IMR-90 (cell line): ENCODE measurements at regions not wholly inside any gene's neighbourhood (a gene's known extent, or its start where the extent isn't known, plus 50 kb on each side); places are given as distances from the start of the nearest gene placed in this dataset.

Experiments
- ATAC-seq: fragments of 200-7000 bp; cut with Tn5 transposase; 2 replicates; pipeline ENCODE4 v1.9.1; 2020; ENCODE audit warnings: low read depth, mild to moderate bottlenecking, moderate library complexity
- BruUV-seq: library from RNA; stranded (reverse); fragments of 400-500 nt; replicated peaks from 2 replicates; lab custom pipeline; 2021; lab: Mats Ljungman, UMichigan
- CTCF ChIA-PET: fragments of 300-600 bp; formaldehyde crosslinking; extraction: SDS; loops from one replicate; lab custom pipeline; 2021; ENCODE audit warnings: antibody characterized with exemption; lab: Yijun Ruan, JAX
- POLR2A ChIA-PET: fragments of 300-600 bp; sonication (Branson Sonifier 250); formaldehyde crosslinking; loops from one replicate; lab custom pipeline; 2022; ENCODE audit warnings: antibody characterized with exemption; ENCODE audit not compliant: unreplicated experiment; lab: Charles Lee
- DNase-seq: peaks from one replicate; pipeline ENCODE4 v3.0.0; 2013
- H2AFZ ChIP-seq: replicated peaks from 2 replicates; pipeline ENCODE3; 2013; ENCODE audit warnings: low read length, mild to moderate bottlenecking; ENCODE audit not compliant: poor library complexity
- H2AK5ac ChIP-seq: 2 replicates; pipeline ENCODE4 v1.6.1; 2013; ENCODE audit warnings: low read depth, low read length, inconsistent platforms
- H2AK9ac ChIP-seq: replicated peaks from 2 replicates; pipeline ENCODE3; 2013; ENCODE audit warnings: mild to moderate bottlenecking, low read depth, low read length, moderate library complexity; ENCODE audit not compliant: poor library complexity
- H2BK120ac ChIP-seq: 2 replicates; pipeline ENCODE4 v1.6.1; 2013; ENCODE audit warnings: low read depth, low read length, inconsistent platforms
- H2BK15ac ChIP-seq: 3 replicates; pipeline ENCODE4 v1.6.1; 2013; ENCODE audit warnings: low read depth, low read length, inconsistent platforms
- H2BK20ac ChIP-seq: 2 replicates; pipeline ENCODE4 v1.6.1; 2013; ENCODE audit warnings: low read depth, mild to moderate bottlenecking, inconsistent platforms, low read length, moderate library complexity
- H2BK5ac ChIP-seq: 2 replicates; pipeline ENCODE4 v1.6.1; 2013; ENCODE audit warnings: mild to moderate bottlenecking, low read depth, low read length, inconsistent platforms; ENCODE audit not compliant: poor library complexity, severe bottlenecking
- H3K14ac ChIP-seq: replicated peaks from 2 replicates; pipeline ENCODE4 v1.6.1; 2013; ENCODE audit warnings: low read depth, low read length, inconsistent platforms
- H3K18ac ChIP-seq: 2 replicates; pipeline ENCODE4 v1.6.1; 2013; ENCODE audit warnings: low read depth, low read length, control low read depth
- H3K23ac ChIP-seq: 2 replicates; pipeline ENCODE4 v1.6.1; 2013; ENCODE audit warnings: low read depth, low read length, inconsistent platforms
- H3K27ac ChIP-seq: 2 replicates; pipeline ENCODE4 v1.5.1; 2013; ENCODE audit warnings: mild to moderate bottlenecking, control low read depth, low read length; ENCODE audit not compliant: insufficient read depth
- H3K27me3 ChIP-seq: 2 replicates; pipeline ENCODE4 v1.6.1; 2013; ENCODE audit warnings: low read length; ENCODE audit not compliant: control insufficient read depth, insufficient read depth
- H3K36me3 ChIP-seq: 2 replicates; pipeline ENCODE4 v1.6.1; 2013; ENCODE audit warnings: low read length, mixed read lengths; ENCODE audit not compliant: control insufficient read depth, insufficient read depth
- H3K4ac ChIP-seq: 2 replicates; pipeline ENCODE4 v1.6.1; 2013; ENCODE audit warnings: low read depth, low read length, inconsistent platforms
- H3K4me1 ChIP-seq: 2 replicates; pipeline ENCODE4 v1.6.1; 2013; ENCODE audit warnings: low read length, mixed read lengths; ENCODE audit not compliant: control insufficient read depth, insufficient read depth
- H3K4me2 ChIP-seq: 2 replicates; pipeline ENCODE4 v1.6.1; 2013; ENCODE audit warnings: low read depth, mild to moderate bottlenecking, control low read depth, low read length, moderate library complexity
- H3K4me3 ChIP-seq: 2 replicates; pipeline ENCODE4 v1.5.1; 2013; ENCODE audit warnings: low read depth, mild to moderate bottlenecking, control low read depth, low read length, moderate library complexity; ENCODE audit not compliant: insufficient read depth
- H3K56ac ChIP-seq: 2 replicates; pipeline ENCODE4 v1.6.1; 2013; ENCODE audit warnings: low read length, inconsistent platforms; ENCODE audit not compliant: insufficient read depth; ENCODE audit errors: extremely low read depth
- H3K79me1 ChIP-seq, 2 experiments: 2 replicates each; pipeline ENCODE4 v1.6.1; 2013; ENCODE audit warnings: low read length in 2 of 2, inconsistent platforms in 1 of 2, low read depth in 1 of 2
- H3K9ac ChIP-seq: 2 replicates; pipeline ENCODE4 v1.6.1; 2013; ENCODE audit warnings: low read depth, low read length, control low read depth
- H3K9me1 ChIP-seq: 2 replicates; pipeline ENCODE4 v1.6.1; 2013; ENCODE audit warnings: low read length, inconsistent platforms; ENCODE audit not compliant: insufficient read depth
- H3K9me3 ChIP-seq: 2 replicates; pipeline ENCODE4 v1.6.1; 2013; ENCODE audit warnings: low read length; ENCODE audit not compliant: control insufficient read depth, insufficient read depth
- H4K20me1 ChIP-seq: 2 replicates; pipeline ENCODE4 v1.6.1; 2013; ENCODE audit warnings: low read length, inconsistent platforms; ENCODE audit not compliant: insufficient read depth
- H4K5ac ChIP-seq: 2 replicates; pipeline ENCODE4 v1.6.1; 2013; ENCODE audit warnings: mild to moderate bottlenecking, low read depth, low read length, control low read depth
- H4K8ac ChIP-seq, 2 experiments: 2 replicates each; pipeline ENCODE4 v1.6.1; 2013; ENCODE audit warnings: low read depth in 2 of 2, low read length in 2 of 2, control low read depth in 1 of 2, inconsistent platforms in 1 of 2
- H4K91ac ChIP-seq: 2 replicates; pipeline ENCODE4 v1.6.1; 2013; ENCODE audit warnings: low read depth, low read length, inconsistent platforms; ENCODE audit not compliant: insufficient read depth
- FOS ChIP-seq: fragments of 150-350 bp; IDR thresholded peaks from 2 replicates; pipeline ENCODE4 v1.6.1; 2016; ENCODE audit warnings: low read depth, low read length
- WGBS, 2 experiments: methylation state at CpG; one replicate each; pipeline versions ENCODE4 v1.1.5 to v1.1.7; 2013; ENCODE audit warnings: missing lambda C conversion rate in 2 of 2; ENCODE audit not compliant: insufficient read length in 1 of 2; ENCODE audit errors: extremely low coverage in 2 of 2; 5-methylcytosine and 5-hydroxymethylcytosine counted together
- dilution Hi-C: fragments of 300-500 bp; cut with HindIII; formaldehyde crosslinking; loops from one replicate; pipeline ENCODE4 v1.14.3; 2018; ENCODE audit warnings: low sequenced_read_pairs; ENCODE audit not compliant: unreplicated experiment
- in situ Hi-C: fragments of 300-500 bp; cut with MboI; formaldehyde crosslinking; loops from 3 replicates; pipeline ENCODE4 v1.14.3; 2019; ENCODE audit warnings: low sequenced_read_pairs, inconsistent platforms, mixed read lengths
- intact Hi-C: fragments of 100-400 bp; cut with micrococcal nuclease; formaldehyde crosslinking; loops from 2 replicates; pipeline ENCODE4 v1.10.0; 2022

GRCh38 chr1:168801032-168801745 lies 72.2 kb upstream of the DPT start:
- intact Hi-C loops, result no loop called here

More at GRCh38 chr1:168801032-168801745, 72.2 kb upstream of the DPT start:
- Histone ChIP-seq H2AK5ac (no peak overlapping the region), H3K9ac (no peak overlapping the region), H4K8ac (no peak overlapping the region), H3K18ac (no peak overlapping the region), H2BK5ac (no peak overlapping the region), H3K9me1 (no peaks in the 10 kb centered on the region), H2AK9ac (no peak overlapping the region), H2BK20ac (no peak overlapping the region), H3K4me2 (no peak overlapping the region), H4K5ac (no peak overlapping the region), H4K20me1 (no peaks in the 10 kb centered on the region), H3K4me3 (no peak overlapping the region), H3K23ac (no peak overlapping the region), H3K79me1 (no peaks in the 10 kb centered on the region), H3K14ac (no peak overlapping the region), H4K91ac (no peak overlapping the region), H3K4me1 (no peaks in the 10 kb centered on the region), H2BK120ac (no peak overlapping the region), H3K4ac (no peak overlapping the region), H2BK15ac (no peak overlapping the region), H2AFZ (no peak overlapping the region), H3K56ac (no peak overlapping the region), H3K36me3 (no peaks in the 10 kb centered on the region), H3K9me3 (no peaks in the 10 kb centered on the region), H3K27ac (no peak overlapping the region), H3K27me3 (no peaks in the 10 kb centered on the region)
- DNase-seq (no peak), ATAC-seq (no peak)
- no CpG with 5 or more reads among the region's 3 CpGs for WGBS, 2 experiments
- dilution Hi-C loops (no loop called here), in situ Hi-C loops (no loop called here)
- ChIA-PET CTCF (interaction anchor here (1.0 kb wide), 1 partner anchor 12 kb away, joined by 3 read pairs; no protein-coding TSS in a partner anchor), POLR2A (no interaction called here)
- no peak for TF ChIP-seq FOS
- no TSS peak for BruUV-seq
